AG10803 (cell line): ENCODE measurements at regions not wholly inside any gene's neighbourhood (a gene's known extent, or its start where the extent isn't known, plus 50 kb on each side); places are given as distances from the start of the nearest gene placed in this dataset.

ENCODE experiments used
- DNase-seq: peaks from one replicate; pipeline ENCODE4 v3.0.0; 2010; ENCODE audit warnings: low read depth
- H3K4me3 ChIP-seq: 2 replicates; pipeline ENCODE4 v1.5.1; 2011; ENCODE audit warnings: mild to moderate bottlenecking, low read length, control low read depth
- CTCF ChIP-seq: conservative IDR thresholded peaks from 2 replicates; pipeline ENCODE4 v1.5.1; 2011; ENCODE audit warnings: mild to moderate bottlenecking, low read length, control low read depth, inconsistent platforms

- no peak overlapping the region for H3K4me3 ChIP-seq
- DNase-seq, result no peak
- no peak for TF ChIP-seq CTCF
These were observed 451.0 kb upstream of the ZNF507 start for GRCh38 chr19:31894451-31894850.

- DNase-seq, result no peak
- H3K4me3 ChIP-seq, result no peak overlapping the region
- no peak for TF ChIP-seq CTCF
These were observed 448.1 kb upstream of the ZNF507 start for GRCh38 chr19:31897292-31897691.

- DNase-seq, result no peak
- no peak overlapping the region for H3K4me3 ChIP-seq
- TF ChIP-seq CTCF, result no peak
These were observed 444.4 kb upstream of the ZNF507 start for GRCh38 chr19:31900991-31901390.

GRCh38 chr19:31902821-31903220, 442.6 kb upstream of the ZNF507 start:
- no peak for TF ChIP-seq CTCF
- H3K4me3 ChIP-seq, result no peak overlapping the region
- no peak for DNase-seq

- TF ChIP-seq CTCF, result no peak
- H3K4me3 ChIP-seq, result no peak overlapping the region
- DNase-seq, result no peak
These were observed 441.4 kb upstream of the ZNF507 start for GRCh38 chr19:31903979-31904378.

- DNase-seq, result peak; percentile 21
- no peak for TF ChIP-seq CTCF
- H3K4me3 ChIP-seq, result no peak overlapping the region
These were observed 439.1 kb upstream of the ZNF507 start for GRCh38 chr19:31906111-31906871.

GRCh38 chr19:31907661-31908060, 437.7 kb upstream of the ZNF507 start:
- DNase-seq, result no peak
- no peak overlapping the region for H3K4me3 ChIP-seq

More at GRCh38 chr19:31907661-31908060, 437.7 kb upstream of the ZNF507 start:
- TF ChIP-seq CTCF, result no peak
